SK-N-SH (cell line): ENCODE measurements at regions not wholly inside any gene's neighbourhood (a gene's known extent, or its start where the extent isn't known, plus 50 kb on each side); places are given as distances from the start of the nearest gene placed in this dataset.

ENCODE experiments used
- CTCF ChIA-PET: fragments of 300-600, 350-600 bp; formaldehyde crosslinking; extraction: SDS; loops from one replicate; lab custom pipeline; 2021; lab: Yijun Ruan, JAX
- POLR2A ChIA-PET: fragments of 350-600 bp; sonication (Branson Sonifier 250); formaldehyde crosslinking; extraction: SDS; loops from one replicate; lab custom pipeline; 2020; ENCODE audit warnings: antibody characterized with exemption, inconsistent platforms; lab: Yijun Ruan, JAX
- DNase-seq: peaks from one replicate; pipeline ENCODE4 v3.0.0; 2012
- H2AFZ ChIP-seq: fragments of 200-600 bp; sonication (generic); 2 replicates; pipeline ENCODE4 v1.8.1; 2016; ENCODE audit warnings: antibody characterized with exemption, mild to moderate bottlenecking, low read depth
- H3F3A ChIP-seq: fragments of 200-600 bp; sonication (generic); replicated peaks from 2 replicates; pipeline ENCODE3; 2016; ENCODE audit warnings: antibody characterized with exemption, mild to moderate bottlenecking; ENCODE audit not compliant: insufficient read depth
- H3K27ac ChIP-seq, 2 experiments: fragments of 200-500 bp in 1 of 2; fragments of 200-600 bp in 1 of 2; sonication (Bioruptor generic) in 1 of 2; sonication (generic), shearing (Covaris generic) in 1 of 2; 2 replicates each; pipeline versions ENCODE4 v1.5.1 to v1.6.1; 2014 to 2016; ENCODE audit warnings: low read depth in 2 of 2, inconsistent platforms in 1 of 2, low read length in 1 of 2, mild to moderate bottlenecking in 1 of 2, mixed read lengths in 1 of 2
- H3K27me3 ChIP-seq: fragments of 200-600 bp; sonication (generic), shearing (Covaris generic); 2 replicates; pipeline ENCODE4 v1.6.1; 2016; ENCODE audit warnings: mixed run types; ENCODE audit not compliant: insufficient read depth
- H3K36me3 ChIP-seq, 2 experiments: fragments of 200-500 bp in 1 of 2; fragments of 200-600 bp in 1 of 2; sonication (Bioruptor generic) in 1 of 2; sonication (generic) in 1 of 2; replicated peaks in 1 of 2; 2 replicates each; pipeline versions ENCODE3 to v1.5.1; 2014 to 2016; ENCODE audit warnings: low read length in 1 of 2, mild to moderate bottlenecking in 1 of 2; ENCODE audit not compliant: insufficient read depth in 2 of 2, control insufficient read depth in 1 of 2
- H3K4me1 ChIP-seq, 2 experiments: fragments of 200-500 bp in 1 of 2; fragments of 200-600 bp in 1 of 2; sonication (Bioruptor generic) in 1 of 2; sonication (generic), shearing (Covaris generic) in 1 of 2; 2 replicates each; pipeline versions ENCODE4 v1.5.1 to v1.6.1; 2014 to 2016; ENCODE audit warnings: low read depth in 1 of 2, low read length in 1 of 2, mixed run types in 1 of 2; ENCODE audit not compliant: insufficient read depth in 2 of 2, control insufficient read depth in 1 of 2
- H3K4me2 ChIP-seq: fragments of 200-600 bp; sonication (generic), shearing (Covaris generic); 2 replicates; pipeline ENCODE4 v1.6.1; 2017; ENCODE audit warnings: mixed run types
- H3K4me3 ChIP-seq, 2 experiments: fragments of 200-500 bp in 1 of 2; fragments of 200-600 bp in 1 of 2; sonication (Bioruptor generic) in 1 of 2; sonication (generic), shearing (Covaris generic) in 1 of 2; 2 replicates each; pipeline versions ENCODE4 v1.5.1 to v1.8.1; 2014 to 2016; ENCODE audit warnings: low read depth in 2 of 2, inconsistent platforms in 1 of 2, low read length in 1 of 2, mild to moderate bottlenecking in 1 of 2, mixed read lengths in 1 of 2, moderate library complexity in 1 of 2
- H3K79me2 ChIP-seq: fragments of 200-600 bp; sonication (generic); 2 replicates; pipeline ENCODE4 v1.8.1; 2017; ENCODE audit warnings: mild to moderate bottlenecking; ENCODE audit not compliant: insufficient read depth
- H3K9ac ChIP-seq: fragments of 200-600 bp; sonication (generic); 2 replicates; pipeline ENCODE4 v1.6.1; 2017; ENCODE audit warnings: mixed run types
- H3K9me2 ChIP-seq: fragments of 200-600 bp; sonication (generic); 2 replicates; pipeline ENCODE4 v1.6.1; 2017; ENCODE audit warnings: mixed run types
- H3K9me3 ChIP-seq: fragments of 200-600 bp; sonication (generic); 2 replicates; pipeline ENCODE4 v1.6.1; 2017; ENCODE audit warnings: mixed run types, mild to moderate bottlenecking, moderate library complexity
- H4K20me1 ChIP-seq: fragments of 200-600 bp; sonication (generic); 2 replicates; pipeline ENCODE4 v1.6.1; 2017; ENCODE audit warnings: mild to moderate bottlenecking, mixed run types; ENCODE audit not compliant: insufficient read depth
- ELF1 ChIP-seq: IDR thresholded peaks from 2 replicates; pipeline ENCODE4 v1.4.0; 2012
- FOSL2 ChIP-seq: IDR thresholded peaks from 2 replicates; pipeline ENCODE4 v1.4.0; 2012; ENCODE audit warnings: low read depth, mild to moderate bottlenecking, moderate library complexity, borderline replicate concordance
- FOXJ3 ChIP-seq: sonication (generic); formaldehyde crosslinking; IDR thresholded peaks from 2 replicates; pipeline ENCODE4 v1.5.1; 2020; ENCODE audit warnings: mild to moderate bottlenecking, missing genetic modification reagents
- JUND ChIP-seq: IDR thresholded peaks from 2 replicates; pipeline ENCODE4 v1.4.0; 2012
- RXRA ChIP-seq: IDR thresholded peaks from 2 replicates; pipeline ENCODE4 v1.4.0; 2012; ENCODE audit warnings: low read depth, mild to moderate bottlenecking, borderline replicate concordance
- SIN3A ChIP-seq: IDR thresholded peaks from 2 replicates; pipeline ENCODE4 v1.6.1; 2012; ENCODE audit warnings: low read depth, mild to moderate bottlenecking, low read length, moderate library complexity, borderline replicate concordance
- TAF1 ChIP-seq: IDR thresholded peaks from 2 replicates; pipeline ENCODE4 v1.6.1; 2012; ENCODE audit warnings: low read depth, mild to moderate bottlenecking, low read length, moderate library complexity, borderline replicate concordance
- TCF12 ChIP-seq: IDR thresholded peaks from 2 replicates; pipeline ENCODE4 v1.4.0; 2012
- TEAD4 ChIP-seq: IDR thresholded peaks from 2 replicates; pipeline ENCODE4 v1.4.0; 2012; ENCODE audit warnings: mild to moderate bottlenecking, borderline replicate concordance; ENCODE audit not compliant: insufficient read depth
- YY1 ChIP-seq: IDR thresholded peaks from 2 replicates; pipeline ENCODE4 v1.4.0; 2012; ENCODE audit warnings: low read depth, mild to moderate bottlenecking
- WGBS: methylation state at CpG from one replicate; pipeline ENCODE4 v1.1.6; 2017; ENCODE audit warnings: low lambda C conversion rate; 5-methylcytosine and 5-hydroxymethylcytosine counted together
- TF ChIP-seq, protein P1 (sequence below): IDR thresholded peaks from 2 replicates; pipeline ENCODE4 v1.4.0; 2012; ENCODE audit warnings: low read depth, borderline replicate concordance
- TF ChIP-seq, protein P2 (sequence below): fragments of 200-600 bp; sonication (generic); IDR thresholded peaks from 2 replicates; pipeline ENCODE4 v1.6.1; 2017; ENCODE audit warnings: antibody characterized with exemption, mild to moderate bottlenecking, moderate library complexity

DNA sequence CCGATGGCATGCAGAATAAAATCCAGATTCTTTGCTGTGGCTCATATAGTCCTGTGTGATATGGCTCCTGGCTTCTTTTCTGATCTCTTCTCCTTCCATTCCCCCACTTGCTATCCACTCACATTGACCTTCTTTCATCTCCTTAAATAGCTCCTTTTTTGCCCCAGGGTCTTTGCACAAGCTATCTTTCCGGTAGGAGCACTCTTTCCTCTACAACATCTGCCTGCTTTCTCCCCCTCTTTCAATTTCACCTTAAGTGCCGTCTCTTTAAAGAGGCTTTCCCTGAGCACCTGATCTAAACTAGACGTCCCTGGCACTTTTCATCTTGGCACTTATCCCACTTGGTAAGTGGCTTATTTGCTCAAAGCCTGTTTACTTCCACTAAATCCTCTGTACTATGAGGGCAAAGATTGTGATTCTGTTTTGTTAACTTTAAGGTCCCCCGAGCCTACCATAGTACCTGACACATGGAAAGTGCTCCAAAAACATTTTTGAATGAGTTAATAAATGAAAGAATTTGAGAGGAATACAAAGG lies 323.3 kb upstream of the TLE3 start:
- H3K4me3 ChIP-seq = no peak overlapping the region
- H2AFZ ChIP-seq = no peak overlapping the region
- CTCF ChIA-PET = interaction anchor here (0.6 to 0.9 kb wide), 3 partner anchors 36 to 228 kb away, joined by 3 to 5 read pairs (median 3); no protein-coding TSS in a partner anchor
- H3K27me3 ChIP-seq = peaks cover 44% of the 10 kb centered on the region
- no peak for DNase-seq
- WGBS = 56% methylated on average over 5 of the region's 5 CpGs
- H3K4me2 ChIP-seq = no peak overlapping the region
- H3K9me2 ChIP-seq = no peaks in the 10 kb centered on the region
- H3K36me3 ChIP-seq = no peaks in the 10 kb centered on the region
- TF ChIP-seq TAF1 (no peak), FOSL2 (no peak)
- peaks cover 0 to 3% of the 10 kb centered on the region in 2 experiments; a peak in 1 of 4 replicates for H3K4me1 ChIP-seq
- no peaks in the 10 kb centered on the region for H3F3A ChIP-seq
- H4K20me1 ChIP-seq = no peaks in the 10 kb centered on the region
- no peak overlapping the region for H3K27ac ChIP-seq
- H3K9me3 ChIP-seq = no peaks in the 10 kb centered on the region
- no peaks in the 10 kb centered on the region for H3K79me2 ChIP-seq
- H3K9ac ChIP-seq = no peak overlapping the region
- POLR2A ChIA-PET = no interaction called here

DNA sequence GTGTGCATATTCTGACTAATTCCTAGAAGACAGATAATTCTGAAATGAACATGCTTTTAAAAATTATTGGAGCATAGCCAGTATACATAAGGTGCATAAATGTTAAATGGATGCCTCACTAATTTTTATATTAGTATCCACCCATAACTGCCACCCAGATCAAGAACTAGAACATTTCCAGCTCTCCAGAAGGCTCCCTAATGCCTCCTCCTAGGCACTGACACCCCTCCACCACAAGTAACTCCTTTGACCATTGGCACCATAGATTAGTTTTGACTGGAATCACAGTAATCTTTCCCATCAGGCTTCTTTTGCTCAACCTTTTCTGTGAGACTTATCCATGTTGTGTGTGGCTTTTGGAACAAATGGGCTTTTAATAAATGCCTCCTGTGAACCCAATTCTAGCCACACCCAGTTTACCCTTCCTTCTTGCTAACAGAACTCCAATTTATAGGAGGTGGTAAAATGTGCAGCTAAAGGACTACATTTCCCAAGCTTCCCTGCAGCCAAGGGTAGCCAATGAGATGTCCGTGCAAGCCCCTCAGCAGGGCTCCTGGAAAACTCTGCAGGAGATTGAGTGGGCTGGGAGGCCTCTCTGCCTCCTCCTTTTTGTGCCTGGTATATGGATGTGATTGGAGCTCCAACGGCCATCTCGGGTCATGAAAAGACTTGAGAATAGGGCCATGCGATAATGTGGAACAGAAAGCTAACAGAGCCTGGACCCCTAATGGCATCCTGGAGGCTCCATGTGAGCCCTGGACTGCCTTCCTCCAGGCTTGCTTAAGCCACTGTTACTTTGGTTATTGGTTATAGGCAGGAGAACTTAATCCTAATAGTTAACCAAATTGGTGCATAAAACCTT lies 322.6 kb upstream of the TLE3 start:
- TF ChIP-seq, protein P1, sequence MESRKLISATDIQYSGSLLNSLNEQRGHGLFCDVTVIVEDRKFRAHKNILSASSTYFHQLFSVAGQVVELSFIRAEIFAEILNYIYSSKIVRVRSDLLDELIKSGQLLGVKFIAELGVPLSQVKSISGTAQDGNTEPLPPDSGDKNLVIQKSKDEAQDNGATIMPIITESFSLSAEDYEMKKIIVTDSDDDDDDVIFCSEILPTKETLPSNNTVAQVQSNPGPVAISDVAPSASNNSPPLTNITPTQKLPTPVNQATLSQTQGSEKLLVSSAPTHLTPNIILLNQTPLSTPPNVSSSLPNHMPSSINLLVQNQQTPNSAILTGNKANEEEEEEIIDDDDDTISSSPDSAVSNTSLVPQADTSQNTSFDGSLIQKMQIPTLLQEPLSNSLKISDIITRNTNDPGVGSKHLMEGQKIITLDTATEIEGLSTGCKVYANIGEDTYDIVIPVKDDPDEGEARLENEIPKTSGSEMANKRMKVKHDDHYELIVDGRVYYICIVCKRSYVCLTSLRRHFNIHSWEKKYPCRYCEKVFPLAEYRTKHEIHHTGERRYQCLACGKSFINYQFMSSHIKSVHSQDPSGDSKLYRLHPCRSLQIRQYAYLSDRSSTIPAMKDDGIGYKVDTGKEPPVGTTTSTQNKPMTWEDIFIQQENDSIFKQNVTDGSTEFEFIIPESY = no peak
- no peak for TF ChIP-seq RXRA
- no peak for TF ChIP-seq SIN3A
- TF ChIP-seq, protein P2, sequence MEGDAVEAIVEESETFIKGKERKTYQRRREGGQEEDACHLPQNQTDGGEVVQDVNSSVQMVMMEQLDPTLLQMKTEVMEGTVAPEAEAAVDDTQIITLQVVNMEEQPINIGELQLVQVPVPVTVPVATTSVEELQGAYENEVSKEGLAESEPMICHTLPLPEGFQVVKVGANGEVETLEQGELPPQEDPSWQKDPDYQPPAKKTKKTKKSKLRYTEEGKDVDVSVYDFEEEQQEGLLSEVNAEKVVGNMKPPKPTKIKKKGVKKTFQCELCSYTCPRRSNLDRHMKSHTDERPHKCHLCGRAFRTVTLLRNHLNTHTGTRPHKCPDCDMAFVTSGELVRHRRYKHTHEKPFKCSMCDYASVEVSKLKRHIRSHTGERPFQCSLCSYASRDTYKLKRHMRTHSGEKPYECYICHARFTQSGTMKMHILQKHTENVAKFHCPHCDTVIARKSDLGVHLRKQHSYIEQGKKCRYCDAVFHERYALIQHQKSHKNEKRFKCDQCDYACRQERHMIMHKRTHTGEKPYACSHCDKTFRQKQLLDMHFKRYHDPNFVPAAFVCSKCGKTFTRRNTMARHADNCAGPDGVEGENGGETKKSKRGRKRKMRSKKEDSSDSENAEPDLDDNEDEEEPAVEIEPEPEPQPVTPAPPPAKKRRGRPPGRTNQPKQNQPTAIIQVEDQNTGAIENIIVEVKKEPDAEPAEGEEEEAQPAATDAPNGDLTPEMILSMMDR = no peak
- no peak for TF ChIP-seq FOXJ3 (CRISPR knock-in tag)
- TF ChIP-seq TEAD4 = no peak
- no peak for TF ChIP-seq TCF12
- no peak for TF ChIP-seq YY1
- TF ChIP-seq ELF1 = no peak
- no peak for TF ChIP-seq FOSL2
- TF ChIP-seq JUND = no peak
- TF ChIP-seq, all 33 proteins: peak for 0
- no peak overlapping the region for H2AFZ ChIP-seq
- ChIA-PET POLR2A (no interaction called here), CTCF (interaction anchor here (0.6 kb wide), 1 partner anchor 227 kb away, joined by 3 read pairs; no protein-coding TSS in a partner anchor)
- H3K4me3 ChIP-seq = no peak overlapping the region
- no peaks in the 10 kb centered on the region for H3K36me3 ChIP-seq
- WGBS = 66% methylated on average over 4 of the region's 4 CpGs
- no peak overlapping the region for H3K9ac ChIP-seq
- H3K9me2 ChIP-seq = no peaks in the 10 kb centered on the region
- H3K4me2 ChIP-seq = no peak overlapping the region
- H3F3A ChIP-seq = no peaks in the 10 kb centered on the region
- no peaks in the 10 kb centered on the region for H4K20me1 ChIP-seq
- no peak overlapping the region for H3K27ac ChIP-seq
- DNase-seq = peak; percentile 60
- peaks cover 0 to 3% of the 10 kb centered on the region in 2 experiments; a peak in 1 of 4 replicates for H3K4me1 ChIP-seq
- H3K79me2 ChIP-seq = no peaks in the 10 kb centered on the region
- peaks cover 44% of the 10 kb centered on the region for H3K27me3 ChIP-seq
- H3K9me3 ChIP-seq = no peaks in the 10 kb centered on the region
